ENCODE measurements at regions not wholly inside any gene's neighbourhood (a gene's known extent, or its start where the extent isn't known, plus 50 kb on each side); places are given as distances from the start of the nearest gene placed in this dataset.
"Not testable (repeated sequence)": the region's sequence is repeated elsewhere in the genome, so short reads cannot be mapped to it uniquely, and the experiment has no call there.

GRCh38 chrX:71822314-71822713 is 59.2 kb downstream of the CXorf49B start:
- DNase-seq: not testable (repeated sequence)

- no peak for DNase-seq
Measured at GRCh38 chrX:71823391-71824057, 60.4 kb downstream of the CXorf49B start.

GRCh38 chrX:71828086-71828485 is 64.9 kb downstream of the CXorf49B start:
- DNase-seq: no peak

GRCh38 chrX:71838092-71838491 is 72.6 kb upstream of the NHSL2 start:
- DNase-seq: not testable (repeated sequence)

GRCh38 chrX:71846429-71846828 is 64.2 kb upstream of the NHSL2 start:
- no peak for DNase-seq

GRCh38 chrX:71852182-71852581 is 58.5 kb upstream of the NHSL2 start:
- no peak for DNase-seq

GRCh38 chrX:71859637-71860036 is 51.0 kb upstream of the NHSL2 start:
- peak in 1 of 2 experiments; percentile 9 for DNase-seq

Measured in SW 1271 (cell line).